Stimulated activated naive CD8-positive, alpha-beta T cell treated with anti-CD3 and anti-CD28 coated beads, Interleukin-15, Interleukin-2, amounts not matched to agents 100 ng/mL and 50 ng/mL, for 24 hours (primary cell): ENCODE measurements at regions not wholly inside any gene's neighbourhood (a gene's known extent, or its start where the extent isn't known, plus 50 kb on each side); places are given as distances from the start of the nearest gene placed in this dataset.
"Not testable (repeated sequence)": the region's sequence is repeated elsewhere in the genome, so short reads cannot be mapped to it uniquely, and the experiment has no call there.

Experiments
- H3K27ac Mint-ChIP-seq: one replicate; pipeline ENCODE4 v1.8.0; 2021; ENCODE audit warnings: mild to moderate bottlenecking, mixed read lengths
- H3K27me3 Mint-ChIP-seq: one replicate; pipeline ENCODE4 v1.8.0; 2021; ENCODE audit warnings: mixed read lengths
- H3K36me3 Mint-ChIP-seq: one replicate; pipeline ENCODE4 v1.8.0; 2021; ENCODE audit warnings: low read depth, mixed read lengths
- H3K4me1 Mint-ChIP-seq: one replicate; pipeline ENCODE4 v1.8.0; 2021; ENCODE audit warnings: low read depth, mixed read lengths
- H3K4me3 Mint-ChIP-seq: one replicate; pipeline ENCODE4 v1.8.0; 2021; ENCODE audit warnings: mild to moderate bottlenecking, mixed read lengths
- H3K9me3 Mint-ChIP-seq: one replicate; pipeline ENCODE4 v1.8.0; 2021; ENCODE audit warnings: mixed read lengths

GRCh38 chr2:144824306-144825080, 304.6 kb upstream of the ZEB2 start:
- Mint-ChIP-seq H3K36me3 (no peaks in the 10 kb centered on the region), H3K27ac (no peak overlapping the region), H3K4me3 (no peak overlapping the region), H3K9me3 (peaks cover 4% of the 10 kb centered on the region), H3K4me1 (no peaks in the 10 kb centered on the region), H3K27me3 (peaks cover 11% of the 10 kb centered on the region)

GRCh38 chr2:144822966-144823365, 303.0 kb upstream of the ZEB2 start:
- Mint-ChIP-seq H3K36me3 (no peaks in the 10 kb centered on the region), H3K27ac (no peak overlapping the region), H3K9me3 (peaks cover 4% of the 10 kb centered on the region), H3K4me1 (no peaks in the 10 kb centered on the region), H3K27me3 (peaks cover 6% of the 10 kb centered on the region), H3K4me3 (no peak overlapping the region)

GRCh38 chr2:144812288-144812687, 292.4 kb upstream of the ZEB2 start:
- no peak overlapping the region for H3K27ac Mint-ChIP-seq
- H3K36me3 Mint-ChIP-seq = no peaks in the 10 kb centered on the region
- no peaks in the 10 kb centered on the region for H3K9me3 Mint-ChIP-seq
- no peaks in the 10 kb centered on the region for H3K4me1 Mint-ChIP-seq
- no peak overlapping the region for H3K4me3 Mint-ChIP-seq
- no peaks in the 10 kb centered on the region for H3K27me3 Mint-ChIP-seq

- no peak overlapping the region for H3K4me3 Mint-ChIP-seq
- no peak overlapping the region for H3K27ac Mint-ChIP-seq
- H3K36me3 Mint-ChIP-seq = no peaks in the 10 kb centered on the region
- no peaks in the 10 kb centered on the region for H3K9me3 Mint-ChIP-seq
- no peaks in the 10 kb centered on the region for H3K27me3 Mint-ChIP-seq
- no peaks in the 10 kb centered on the region for H3K4me1 Mint-ChIP-seq
Observed at GRCh38 chr2:144801766-144802165, 281.8 kb upstream of the ZEB2 start.

- Mint-ChIP-seq H3K4me1 (no peaks in the 10 kb centered on the region), H3K27ac (no peak overlapping the region), H3K9me3 (no peaks in the 10 kb centered on the region), H3K27me3 (no peaks in the 10 kb centered on the region), H3K4me3 (no peak overlapping the region), H3K36me3 (no peaks in the 10 kb centered on the region)
Observed at GRCh38 chr2:144801325-144801724, 281.4 kb upstream of the ZEB2 start.

GRCh38 chr2:144798989-144799388, 279.1 kb upstream of the ZEB2 start:
- no peaks in the 10 kb centered on the region for H3K27me3 Mint-ChIP-seq
- H3K9me3 Mint-ChIP-seq = no peaks in the 10 kb centered on the region
- H3K27ac Mint-ChIP-seq = no peak overlapping the region
- no peaks in the 10 kb centered on the region for H3K36me3 Mint-ChIP-seq
- H3K4me3 Mint-ChIP-seq = no peak overlapping the region
- no peaks in the 10 kb centered on the region for H3K4me1 Mint-ChIP-seq

- Mint-ChIP-seq H3K4me1 (no peaks in the 10 kb centered on the region), H3K9me3 (no peaks in the 10 kb centered on the region), H3K27me3 (no peaks in the 10 kb centered on the region), H3K4me3 (no peak overlapping the region), H3K27ac (no peak overlapping the region), H3K36me3 (no peaks in the 10 kb centered on the region)
Observed at GRCh38 chr2:144798034-144798433, 278.1 kb upstream of the ZEB2 start.

- H3K27me3 Mint-ChIP-seq = no peaks in the 10 kb centered on the region
- no peaks in the 10 kb centered on the region for H3K9me3 Mint-ChIP-seq
- no peak overlapping the region for H3K27ac Mint-ChIP-seq
- no peaks in the 10 kb centered on the region for H3K36me3 Mint-ChIP-seq
- no peaks in the 10 kb centered on the region for H3K4me1 Mint-ChIP-seq
- no peak overlapping the region for H3K4me3 Mint-ChIP-seq
Observed at GRCh38 chr2:144796936-144797335, 277.0 kb upstream of the ZEB2 start.

- no peaks in the 10 kb centered on the region for H3K36me3 Mint-ChIP-seq
- H3K9me3 Mint-ChIP-seq = no peaks in the 10 kb centered on the region
- H3K4me3 Mint-ChIP-seq = no peak overlapping the region
- no peaks in the 10 kb centered on the region for H3K4me1 Mint-ChIP-seq
- no peak overlapping the region for H3K27ac Mint-ChIP-seq
- H3K27me3 Mint-ChIP-seq = no peaks in the 10 kb centered on the region
Observed at GRCh38 chr2:144796164-144796563, 276.2 kb upstream of the ZEB2 start.

GRCh38 chr2:144785253-144785652, 265.3 kb upstream of the ZEB2 start:
- Mint-ChIP-seq H3K4me3 (no peak overlapping the region), H3K36me3 (no peaks in the 10 kb centered on the region), H3K4me1 (no peaks in the 10 kb centered on the region), H3K9me3 (no peaks in the 10 kb centered on the region), H3K27ac (no peak overlapping the region), H3K27me3 (peaks cover 6% of the 10 kb centered on the region)

- Mint-ChIP-seq H3K27me3 (peaks cover 7% of the 10 kb centered on the region), H3K9me3 (no peaks in the 10 kb centered on the region), H3K36me3 (no peaks in the 10 kb centered on the region), H3K4me3 (no peak overlapping the region), H3K27ac (no peak overlapping the region), H3K4me1 (no peaks in the 10 kb centered on the region)
Observed at GRCh38 chr2:144780983-144781382, 261.1 kb upstream of the ZEB2 start.

GRCh38 chr2:144776766-144777165, 256.8 kb upstream of the ZEB2 start:
- peaks cover 15% of the 10 kb centered on the region for H3K27me3 Mint-ChIP-seq
- H3K36me3 Mint-ChIP-seq = no peaks in the 10 kb centered on the region
- H3K27ac Mint-ChIP-seq = no peak overlapping the region
- H3K9me3 Mint-ChIP-seq = no peaks in the 10 kb centered on the region
- H3K4me1 Mint-ChIP-seq = no peaks in the 10 kb centered on the region
- H3K4me3 Mint-ChIP-seq = no peak overlapping the region

GRCh38 chr2:144774809-144775208, 254.9 kb upstream of the ZEB2 start:
- no peaks in the 10 kb centered on the region for H3K36me3 Mint-ChIP-seq
- H3K27me3 Mint-ChIP-seq = peaks cover 11% of the 10 kb centered on the region
- no peak overlapping the region for H3K27ac Mint-ChIP-seq
- no peak overlapping the region for H3K4me3 Mint-ChIP-seq
- H3K9me3 Mint-ChIP-seq = no peaks in the 10 kb centered on the region
- H3K4me1 Mint-ChIP-seq = no peaks in the 10 kb centered on the region

- Mint-ChIP-seq H3K9me3 (no peaks in the 10 kb centered on the region), H3K4me1 (no peaks in the 10 kb centered on the region), H3K27ac (no peak overlapping the region), H3K4me3 (no peak overlapping the region), H3K27me3 (peaks cover 27% of the 10 kb centered on the region), H3K36me3 (no peaks in the 10 kb centered on the region)
Observed at GRCh38 chr2:144771348-144771747, 251.4 kb upstream of the ZEB2 start.

GRCh38 chr2:144770616-144771230, 250.8 kb upstream of the ZEB2 start:
- Mint-ChIP-seq H3K4me3 (no peak overlapping the region), H3K9me3 (no peaks in the 10 kb centered on the region), H3K27ac (no peak overlapping the region), H3K27me3 (peaks cover 24% of the 10 kb centered on the region), H3K4me1 (no peaks in the 10 kb centered on the region), H3K36me3 (no peaks in the 10 kb centered on the region)

GRCh38 chr2:144760939-144761338, 241.0 kb upstream of the ZEB2 start:
- not testable (repeated sequence) for H3K4me3 Mint-ChIP-seq, H3K4me1 Mint-ChIP-seq, H3K36me3 Mint-ChIP-seq, H3K9me3 Mint-ChIP-seq, H3K27ac Mint-ChIP-seq, H3K27me3 Mint-ChIP-seq
